Motor neuron (in vitro differentiated cells): ENCODE measurements at regions not wholly inside any gene's neighbourhood (a gene's known extent, or its start where the extent isn't known, plus 50 kb on each side); places are given as distances from the start of the nearest gene placed in this dataset.

ENCODE experiments used
- ATAC-seq, 8 experiments: fragments of 200-7000 bp; cut with Tn5 transposase; replicated peaks in 6 of 8; 2 replicates each; pipeline ENCODE4 v1.8.0; 2021; ENCODE audit warnings: mild to moderate bottlenecking in 8 of 8, moderate library complexity in 8 of 8
- H3K27ac ChIP-seq, 2 donors: fragments of 250-450 bp; sonication (Bioruptor Pico); 2 replicates each; pipeline ENCODE4 v1.9.0; 2021; ENCODE audit warnings: antibody characterized with exemption in 2 of 2, mild to moderate bottlenecking in 2 of 2, moderate library complexity in 1 of 2
- H3K4me1 ChIP-seq, 2 donors: fragments of 250-450 bp; sonication (Bioruptor Pico); replicated peaks in 1 of 2; 2 replicates each; pipeline ENCODE4 v1.6.1; 2021; ENCODE audit warnings: antibody characterized with exemption in 2 of 2, mild to moderate bottlenecking in 2 of 2, moderate library complexity in 1 of 2
- H3K4me3 ChIP-seq, 5 donors: fragments of 250-450 bp; sonication (Bioruptor Pico); 2 replicates each; pipeline ENCODE4 v1.9.0; 2021; ENCODE audit warnings: antibody characterized with exemption in 5 of 5, mild to moderate bottlenecking in 5 of 5, moderate library complexity in 4 of 5
- WGBS, 10 experiments: fragments of 450-650 bp; shearing (Covaris generic); methylation state at CpG; one replicate each; pipeline ENCODE4 v1.0.0; 2022; 5-methylcytosine and 5-hydroxymethylcytosine counted together
- in situ Hi-C, 9 experiments: fragments of 400-800 bp; cut with MboI; loops; one replicate each; pipeline ENCODE4 v1.15.0; 2021; ENCODE audit warnings: low sequenced_read_pairs in 9 of 9, low pct_unique_long_range_greater_than_20kb in 2 of 9; ENCODE audit not compliant: unreplicated experiment in 9 of 9

DNA sequence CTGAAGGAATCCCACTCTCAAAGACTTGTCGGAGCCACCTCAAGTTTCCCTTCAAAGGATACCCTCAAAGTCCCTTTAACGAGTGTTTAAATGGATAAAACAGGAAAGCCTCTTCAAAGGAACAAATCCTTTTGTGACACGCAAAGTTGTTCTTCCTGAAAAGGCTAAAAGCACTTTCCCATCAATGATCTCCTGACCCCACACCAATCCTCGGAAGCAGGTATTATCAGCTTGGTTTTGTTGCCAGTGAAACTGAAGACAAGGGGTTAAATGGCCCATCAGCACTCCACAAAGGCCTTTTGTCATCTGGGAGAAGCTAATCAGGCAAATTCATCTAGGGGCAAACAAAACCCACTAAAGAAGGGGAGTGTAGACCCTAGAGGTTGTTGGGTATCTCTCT is 418.0 kb upstream of the ID2 start:
- Histone ChIP-seq H3K4me1 (peaks cover 18 to 26% of the 10 kb centered on the region in 2 donors), H3K4me3 (no peak overlapping the region), H3K27ac (no peak overlapping the region)
- in situ Hi-C loops = no loop called here
- ATAC-seq = no peak
- WGBS, 10 experiments = 0 to 83% (median 43%) methylated on average over 1 to 4 of the region's 4 CpGs; no CpG with 5 or more reads in 1 of the 10 experiments

DNA sequence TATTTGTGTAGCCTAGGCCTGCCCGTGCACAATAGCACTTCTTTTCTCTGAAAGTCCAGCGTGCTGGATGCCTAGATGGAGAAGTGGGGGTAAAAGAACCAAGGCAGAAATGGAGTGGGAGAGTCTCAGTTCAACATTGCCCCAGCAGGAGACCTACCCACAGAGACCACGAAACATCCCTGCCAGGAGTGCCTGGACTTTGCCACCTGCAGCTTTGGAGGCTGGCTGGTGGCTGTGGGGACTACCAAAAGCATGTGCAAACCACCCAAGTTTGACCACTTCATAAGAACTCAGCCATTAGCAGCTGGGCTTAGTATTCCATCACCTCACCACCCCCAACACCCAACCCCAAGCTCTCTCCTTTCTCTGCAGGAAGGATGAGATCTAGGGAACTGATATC is 416.9 kb upstream of the ID2 start:
- in situ Hi-C loops = no loop called here
- H3K4me1 ChIP-seq = peaks cover 14 to 26% of the 10 kb centered on the region in 2 donors
- ATAC-seq = no peak

GRCh38 chr2:8265476-8266226 is 416.2 kb upstream of the ID2 start:
- no peak overlapping the region for H3K4me3 ChIP-seq
- peaks cover 14 to 26% of the 10 kb centered on the region in 2 donors for H3K4me1 ChIP-seq
- in situ Hi-C loops = no loop called here
- ATAC-seq = peak in 1 of 8 experiments; percentile 41
- no peak overlapping the region for H3K27ac ChIP-seq
- WGBS, 10 experiments = 20 to 100% (median 76%) methylated on average over 1 to 3 of the region's 5 CpGs; no CpG with 5 or more reads in 4 of the 10 experiments

More for the DNA sequence above, 416.9 kb upstream of the ID2 start:
- no peak overlapping the region for H3K27ac ChIP-seq
- H3K4me3 ChIP-seq = no peak overlapping the region
- WGBS, 10 experiments = 80 to 100% (median 86%) methylated on average over 1 to 2 of the region's 3 CpGs; no CpG with 5 or more reads in 6 of the 10 experiments

DNA sequence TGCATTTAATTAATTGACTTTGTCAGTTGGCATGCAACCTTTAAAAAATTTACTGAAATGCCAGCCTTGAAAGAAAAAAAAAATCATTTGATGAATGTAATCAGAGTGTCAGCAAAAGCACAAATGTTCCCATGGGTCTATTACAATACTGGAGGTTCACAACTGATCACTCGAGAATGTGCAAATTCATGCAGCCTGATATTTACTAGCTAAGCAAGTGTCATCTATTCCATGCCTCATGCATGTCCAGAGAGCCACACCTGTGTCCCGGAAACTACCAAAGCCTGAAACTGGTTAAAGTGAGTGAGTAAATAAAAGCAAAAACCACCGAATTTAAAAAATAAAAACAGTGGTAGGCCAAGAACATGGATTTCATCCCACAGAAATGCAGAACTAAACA is 415.3 kb upstream of the ID2 start:
- in situ Hi-C loops = no loop called here
- ATAC-seq = peak in 4 of 8 experiments; percentile 29 to 92 (median 67)
- peaks cover 14 to 26% of the 10 kb centered on the region in 2 donors for H3K4me1 ChIP-seq
- H3K4me3 ChIP-seq = no peak overlapping the region
- WGBS, 10 experiments = 11 to 100% (median 37%) methylated on average over 1 to 3 of the region's 3 CpGs; no CpG with 5 or more reads in 2 of the 10 experiments
- H3K27ac ChIP-seq = no peak overlapping the region

- 80 to 100% (median 93%) methylated on average over 1 to 3 of the region's 3 CpGs; no CpG with 5 or more reads in 3 of the 10 experiments for WGBS, 10 experiments
- peaks cover 14 to 22% of the 10 kb centered on the region in 2 donors for H3K4me1 ChIP-seq
- no peak overlapping the region for H3K27ac ChIP-seq
- no peak for ATAC-seq
- H3K4me3 ChIP-seq = no peak overlapping the region
- in situ Hi-C loops = no loop called here
Measured at GRCh38 chr2:8267048-8267447, 414.8 kb upstream of the ID2 start.

- no peak overlapping the region for H3K4me3 ChIP-seq
- H3K27ac ChIP-seq = no peak overlapping the region
- 38 to 100% (median 92%) methylated on average over 1 to 3 of the region's 3 CpGs; no CpG with 5 or more reads in 3 of the 10 experiments for WGBS, 10 experiments
- in situ Hi-C loops = no loop called here
- H3K4me1 ChIP-seq = peaks cover 14 to 20% of the 10 kb centered on the region in 2 donors
- ATAC-seq = no peak
Measured at GRCh38 chr2:8267721-8268120, 414.1 kb upstream of the ID2 start.

- Histone ChIP-seq H3K27ac (no peak overlapping the region), H3K4me3 (no peak overlapping the region), H3K4me1 (peaks cover 14 to 20% of the 10 kb centered on the region in 2 donors)
- 27 to 97% (median 80%) methylated on average over 3 to 7 of the region's 8 CpGs for WGBS, 10 experiments
- in situ Hi-C loops = no loop called here
- peak in 2 of 8 experiments; percentile 69 to 82 for ATAC-seq
Measured at GRCh38 chr2:8268172-8268783, 413.6 kb upstream of the ID2 start.

DNA sequence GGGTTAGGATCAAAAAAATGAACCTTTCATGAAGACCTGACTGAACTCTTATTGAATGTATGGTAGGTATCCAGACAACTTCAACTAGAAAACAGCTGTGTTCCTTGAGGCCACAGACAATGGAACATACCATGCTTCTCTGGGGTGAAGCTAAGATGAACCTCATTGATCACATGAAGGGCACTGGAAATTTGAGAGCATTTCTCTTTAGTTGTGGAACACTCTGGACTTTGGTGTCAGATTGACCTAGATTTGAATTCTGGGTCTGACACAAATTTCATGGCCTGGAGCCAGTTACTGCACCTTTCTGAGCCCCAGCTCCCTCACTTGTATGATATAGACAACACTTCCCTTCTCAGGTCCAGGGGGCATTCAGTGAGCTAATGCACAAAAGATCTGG is 411.2 kb upstream of the ID2 start:
- Histone ChIP-seq H3K4me3 (no peak overlapping the region), H3K4me1 (peaks cover 14% of the 10 kb centered on the region in 2 donors), H3K27ac (no peak overlapping the region)
- ATAC-seq = no peak
- in situ Hi-C loops = no loop called here

DNA sequence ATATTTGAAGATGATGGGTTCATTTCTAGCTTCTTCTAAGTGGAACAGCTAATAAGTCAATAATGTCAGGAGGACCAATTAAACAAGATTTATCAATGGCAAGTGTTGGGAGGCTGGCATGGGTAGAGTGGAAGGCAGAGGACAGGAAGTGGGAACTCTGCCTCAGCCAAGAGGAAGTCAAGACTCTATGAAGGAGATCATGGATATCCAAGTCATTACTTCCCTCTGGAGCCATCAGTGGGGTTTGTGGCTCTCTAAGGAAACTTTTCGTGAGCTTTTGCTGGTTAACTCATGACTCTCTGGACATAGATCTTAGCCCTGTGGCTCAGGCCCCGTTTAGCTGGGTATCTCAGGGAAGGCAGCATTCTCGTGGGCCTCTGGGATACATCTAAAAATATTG is 410.4 kb upstream of the ID2 start:
- Histone ChIP-seq H3K27ac (no peak overlapping the region), H3K4me1 (peaks cover 9% of the 10 kb centered on the region in 2 donors), H3K4me3 (no peak overlapping the region)
- no peak for ATAC-seq
- in situ Hi-C loops = no loop called here
- WGBS, 10 experiments = 14 to 100% (median 41%) methylated on average over 1 to 3 of the region's 3 CpGs; no CpG with 5 or more reads in 4 of the 10 experiments

DNA sequence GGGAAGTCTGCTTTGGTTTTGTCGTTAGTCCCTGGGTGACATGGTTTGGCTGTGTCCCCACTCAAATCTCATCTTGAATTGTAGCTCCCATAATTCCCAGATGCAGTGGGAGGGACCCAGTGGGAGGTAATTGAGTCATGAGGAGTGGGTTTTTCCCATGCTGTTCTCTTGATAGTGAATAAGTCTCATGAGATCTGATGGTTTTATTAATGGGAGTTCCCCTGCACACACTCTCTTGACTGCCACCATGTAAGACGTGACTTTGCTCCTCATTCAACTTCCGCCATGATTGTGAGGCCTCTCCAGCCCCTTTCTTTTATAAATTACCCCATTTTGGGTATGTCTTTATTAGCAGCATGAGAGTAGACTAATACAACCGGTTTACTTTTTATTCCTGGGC is 405.8 kb upstream of the ID2 start:
- Histone ChIP-seq H3K27ac (no peak overlapping the region), H3K4me3 (no peak overlapping the region), H3K4me1 (no peaks in the 10 kb centered on the region)
- no peak for ATAC-seq
- in situ Hi-C loops = no loop called here
- 56 to 100% (median 88%) methylated on average over 1 to 4 of the region's 4 CpGs; no CpG with 5 or more reads in 1 of the 10 experiments for WGBS, 10 experiments

DNA sequence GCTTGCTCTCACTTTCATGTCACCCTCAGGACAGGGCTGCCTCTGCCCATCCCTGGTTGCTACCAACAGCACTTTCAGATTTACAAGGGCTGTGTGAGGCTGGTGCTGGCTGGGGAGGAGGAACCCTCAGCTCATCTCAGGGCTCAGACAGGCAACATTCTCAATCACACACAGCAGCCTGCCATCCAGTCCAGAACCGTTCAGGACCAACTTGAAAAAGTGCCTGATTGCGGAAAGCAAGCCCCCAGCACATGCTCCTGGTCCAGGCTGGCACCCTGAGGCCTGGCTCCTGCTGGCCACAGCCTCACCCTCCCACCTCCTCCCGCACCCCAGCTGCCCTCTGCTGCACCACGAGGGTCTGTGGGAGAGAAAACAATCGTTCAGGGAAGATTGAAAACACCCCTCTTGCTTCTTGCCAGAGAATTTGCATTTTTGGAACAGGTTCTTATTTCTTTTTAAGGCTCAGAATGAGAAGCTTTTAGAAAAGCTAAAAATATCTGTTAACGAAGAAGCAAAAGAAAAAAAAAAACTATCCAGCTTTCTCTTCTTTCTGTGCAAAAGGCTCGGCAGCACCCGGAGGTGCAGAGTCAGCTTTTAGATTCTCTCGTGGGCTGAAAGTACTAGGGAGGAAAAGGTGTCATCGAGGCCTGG is 403.8 kb upstream of the ID2 start:
- ATAC-seq = no peak
- WGBS, 10 experiments = 0 to 91% (median 70%) methylated on average over 1 to 9 of the region's 10 CpGs
- Histone ChIP-seq H3K27ac (no peak overlapping the region), H3K4me3 (no peak overlapping the region), H3K4me1 (no peaks in the 10 kb centered on the region)
- in situ Hi-C loops = no loop called here

- no peaks in the 10 kb centered on the region for H3K4me1 ChIP-seq
- in situ Hi-C loops = no loop called here
- ATAC-seq = no peak
- no peak overlapping the region for H3K4me3 ChIP-seq
- WGBS, 10 experiments = 40 to 94% (median 85%) methylated on average over 1 to 9 of the region's 10 CpGs; no CpG with 5 or more reads in 2 of the 10 experiments
- H3K27ac ChIP-seq = no peak overlapping the region
Measured at GRCh38 chr2:8278709-8279354, 403.0 kb upstream of the ID2 start.

DNA sequence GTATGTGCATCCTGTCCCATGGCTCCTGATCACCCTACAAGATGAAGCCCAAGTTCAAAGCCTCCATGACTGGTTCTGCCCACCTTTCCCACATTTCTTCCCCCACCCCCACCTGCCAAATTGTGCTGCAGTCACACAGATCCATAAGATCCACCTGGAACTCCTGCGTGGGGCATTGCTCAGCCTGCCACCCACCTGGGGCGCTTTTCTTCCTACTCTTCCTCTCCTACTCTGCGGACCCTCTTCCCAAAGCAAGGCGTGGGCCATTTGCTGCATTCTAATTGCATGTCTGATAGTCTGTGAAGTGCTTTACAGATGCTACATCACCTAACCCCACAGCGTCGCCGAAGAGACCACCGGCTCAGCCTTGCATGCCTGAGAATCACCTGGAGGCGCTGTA is 402.4 kb upstream of the ID2 start:
- H3K4me3 ChIP-seq = no peak overlapping the region
- no peak overlapping the region for H3K27ac ChIP-seq
- H3K4me1 ChIP-seq = no peaks in the 10 kb centered on the region
- 87 to 100% (median 98%) methylated on average over 1 to 6 of the region's 9 CpGs; no CpG with 5 or more reads in 5 of the 10 experiments for WGBS, 10 experiments
- in situ Hi-C loops = no loop called here
- no peak for ATAC-seq
